H7 (cell line): ENCODE measurements at regions not wholly inside any gene's neighbourhood (a gene's known extent, or its start where the extent isn't known, plus 50 kb on each side); places are given as distances from the start of the nearest gene placed in this dataset.

ENCODE experiments used
- DNase-seq: peaks from one replicate; pipeline ENCODE4 v3.0.0; 2012
- H3K27me3 ChIP-seq: 2 replicates; pipeline ENCODE4 v1.6.0; 2011; ENCODE audit warnings: mild to moderate bottlenecking, low read length; ENCODE audit not compliant: control insufficient read depth, insufficient read depth
- H3K36me3 ChIP-seq: replicated peaks from 2 replicates; pipeline ENCODE4 v1.5.1; 2011; ENCODE audit warnings: low read length; ENCODE audit not compliant: control insufficient read depth, insufficient read depth
- H3K4me3 ChIP-seq: 2 replicates; pipeline ENCODE4 v1.5.1; 2011; ENCODE audit warnings: low read depth, mild to moderate bottlenecking, control low read depth, low read length, moderate library complexity; ENCODE audit not compliant: insufficient read depth

DNA sequence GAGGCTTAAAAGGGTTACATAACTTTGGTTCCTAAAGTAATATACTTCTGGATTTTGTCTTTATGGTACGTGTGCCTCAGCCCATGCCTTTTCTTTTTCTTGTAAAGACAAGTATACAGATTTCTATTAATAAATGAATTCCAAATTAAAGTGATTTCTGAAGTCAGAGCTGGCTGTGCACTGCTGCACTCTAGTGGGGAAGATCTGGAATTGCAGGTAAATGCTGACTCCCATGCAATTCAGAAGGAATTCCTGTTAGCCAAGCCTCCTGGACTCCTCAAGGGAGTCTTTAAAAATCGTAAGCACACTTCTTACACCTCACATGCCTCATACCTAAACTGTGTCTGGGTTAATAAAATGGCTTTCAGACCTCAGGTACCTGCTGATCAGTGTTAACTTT, 118.4 kb upstream of the SLC7A1 start:
- Histone ChIP-seq H3K27me3 (no peaks in the 10 kb centered on the region), H3K4me3 (no peak overlapping the region), H3K36me3 (no peaks in the 10 kb centered on the region)
- DNase-seq: peak; percentile 52

DNA sequence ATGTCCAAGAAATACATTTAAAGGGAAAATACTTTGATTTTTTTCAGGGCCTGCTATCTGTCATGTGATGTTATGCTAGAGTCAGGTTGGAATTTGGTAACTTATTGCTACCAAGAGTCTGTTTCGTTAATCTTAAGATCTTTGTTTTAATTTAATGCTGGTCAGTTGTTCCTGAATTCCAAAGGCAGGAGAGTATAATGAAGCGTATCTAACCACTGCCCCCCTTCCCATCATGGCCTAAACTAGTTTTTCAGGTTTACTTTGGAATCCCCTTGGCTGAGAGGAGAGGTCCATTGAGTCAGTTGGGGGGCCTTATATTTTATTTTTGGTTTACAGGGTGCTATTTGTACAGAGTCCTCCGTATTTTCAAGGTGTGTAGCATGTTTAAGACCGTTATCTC, 116.3 kb upstream of the SLC7A1 start:
- Histone ChIP-seq H3K27me3 (no peaks in the 10 kb centered on the region), H3K36me3 (no peaks in the 10 kb centered on the region), H3K4me3 (no peak overlapping the region)
- no peak for DNase-seq

DNA sequence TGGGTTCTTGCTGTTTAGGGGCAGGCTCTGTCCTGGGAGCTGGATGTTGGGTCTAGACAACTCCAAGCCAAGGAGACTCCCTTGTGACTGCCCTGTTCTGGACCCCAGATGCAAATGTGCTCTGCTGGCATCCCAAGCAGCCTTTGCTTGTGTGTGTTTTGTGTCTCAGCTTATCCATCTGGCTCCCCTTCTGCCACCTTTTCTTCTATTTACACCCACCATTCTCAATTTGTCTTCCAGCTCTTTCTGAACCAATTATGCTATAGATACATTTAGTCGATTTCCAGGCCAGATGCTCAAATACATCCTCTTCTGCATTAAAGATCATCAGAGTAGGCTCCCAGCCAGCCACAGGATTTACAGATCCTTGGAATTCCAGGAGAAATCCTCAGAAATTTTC, 115.0 kb upstream of the SLC7A1 start:
- no peak overlapping the region for H3K4me3 ChIP-seq
- no peaks in the 10 kb centered on the region for H3K36me3 ChIP-seq
- H3K27me3 ChIP-seq: no peaks in the 10 kb centered on the region
- no peak for DNase-seq

DNA sequence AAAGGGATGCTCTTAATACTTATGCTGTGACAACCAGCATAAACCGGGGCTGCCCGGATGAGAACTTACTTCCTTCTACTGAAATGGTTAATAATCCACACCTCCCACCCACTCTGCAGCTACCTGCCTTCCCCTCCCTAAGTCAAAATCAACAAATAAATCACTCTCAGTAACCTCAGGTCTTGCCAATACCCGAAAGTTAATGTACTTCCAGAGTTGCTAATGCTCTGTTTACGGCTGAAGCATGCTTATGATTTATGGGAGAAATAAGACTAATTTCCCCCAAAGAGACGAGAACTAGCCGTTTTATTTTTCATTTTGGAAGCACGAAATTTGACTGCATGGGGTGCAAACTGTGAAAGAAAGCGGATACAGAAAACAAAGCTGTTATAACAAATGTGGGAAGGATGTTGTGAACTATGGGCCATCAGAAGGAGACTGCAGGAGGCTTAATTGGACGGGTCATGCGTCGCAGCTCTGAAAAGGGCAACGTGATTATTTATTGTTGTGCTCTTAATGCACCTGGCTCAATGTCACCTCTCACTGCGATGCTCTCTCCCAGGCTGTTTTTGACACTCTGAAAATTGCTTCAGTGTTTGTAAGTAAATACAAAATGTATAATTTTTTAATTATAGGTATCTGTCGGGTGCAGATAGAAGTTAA, 114.0 kb upstream of the SLC7A1 start:
- Histone ChIP-seq H3K36me3 (no peaks in the 10 kb centered on the region), H3K27me3 (no peaks in the 10 kb centered on the region), H3K4me3 (no peak overlapping the region)
- no peak for DNase-seq

DNA sequence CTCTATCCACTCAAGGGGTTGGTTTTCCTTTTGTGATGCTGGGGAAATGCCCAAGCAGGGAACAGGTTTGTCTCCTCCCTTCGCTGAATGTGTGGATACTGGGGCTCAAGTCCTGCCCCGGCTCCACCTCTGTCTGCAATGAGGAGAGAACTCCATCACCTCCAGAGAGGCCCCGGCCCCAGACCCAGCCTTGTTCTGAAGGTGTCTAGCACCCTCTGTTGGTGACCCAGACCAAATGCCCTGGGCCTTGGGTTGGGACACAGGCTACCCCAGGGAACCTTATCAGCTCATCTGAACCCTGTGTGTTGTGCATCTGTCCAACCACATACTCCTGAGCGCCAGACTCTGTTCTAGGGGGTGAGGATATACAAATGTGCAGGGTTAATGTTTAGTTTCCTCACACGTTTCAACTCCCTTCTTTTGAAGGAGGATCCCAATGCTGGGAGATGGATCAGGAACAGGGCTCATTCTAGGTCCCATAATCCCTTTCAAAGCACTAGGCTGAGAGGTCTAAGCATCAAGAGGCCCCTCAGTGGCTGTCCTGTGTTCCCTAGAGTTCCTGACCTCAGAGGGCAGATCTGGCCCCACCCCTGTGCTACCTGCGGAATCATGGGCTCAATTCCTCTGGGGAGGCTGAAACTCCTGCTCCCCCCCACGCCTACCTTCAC, 112.5 kb upstream of the SLC7A1 start:
- Histone ChIP-seq H3K4me3 (no peak overlapping the region), H3K36me3 (no peaks in the 10 kb centered on the region), H3K27me3 (no peaks in the 10 kb centered on the region)
- peak; percentile 71 for DNase-seq

DNA sequence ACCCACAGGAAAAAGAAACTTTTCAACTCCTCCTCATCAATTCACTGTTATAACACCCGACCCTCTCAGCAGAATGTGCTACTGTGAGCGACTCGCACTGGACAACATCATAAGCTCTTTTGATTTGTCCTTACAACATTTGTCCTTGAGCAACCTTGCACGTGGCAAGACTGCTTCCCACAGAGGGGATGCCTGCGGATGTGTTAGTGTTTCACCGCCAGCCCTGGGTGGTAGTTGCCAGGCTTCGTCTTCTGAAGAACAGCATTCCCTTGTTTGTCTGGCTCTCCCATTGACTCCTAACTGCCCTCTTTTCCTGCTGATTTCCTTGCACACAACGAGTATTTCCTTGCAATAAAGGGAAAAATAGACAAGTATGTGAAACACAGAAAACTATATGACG, 111.4 kb upstream of the SLC7A1 start:
- DNase-seq: no peak
- H3K4me3 ChIP-seq: no peak overlapping the region
- H3K36me3 ChIP-seq: no peaks in the 10 kb centered on the region
- H3K27me3 ChIP-seq: no peaks in the 10 kb centered on the region

DNA sequence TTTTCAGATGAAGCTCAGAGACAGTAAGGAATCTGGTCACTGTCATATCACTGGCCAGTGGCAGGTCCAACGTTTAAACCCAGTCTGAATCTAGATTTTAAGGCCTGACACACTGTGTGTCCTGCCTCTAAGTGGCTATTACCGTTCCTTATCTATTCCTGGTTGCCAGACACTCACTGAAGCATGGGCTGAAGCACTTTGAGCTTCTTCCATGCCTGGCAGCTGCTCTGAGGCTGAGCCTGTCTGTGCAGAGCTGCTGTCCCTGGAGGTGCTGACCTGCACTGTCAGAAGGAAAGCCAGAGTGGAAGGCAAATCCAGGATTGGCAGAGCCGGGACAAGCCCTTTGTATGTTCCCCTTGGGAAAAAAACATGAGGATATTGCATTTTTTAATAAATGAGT, 109.2 kb upstream of the SLC7A1 start:
- DNase-seq: no peak
- Histone ChIP-seq H3K36me3 (no peaks in the 10 kb centered on the region), H3K4me3 (no peak overlapping the region), H3K27me3 (no peaks in the 10 kb centered on the region)

DNA sequence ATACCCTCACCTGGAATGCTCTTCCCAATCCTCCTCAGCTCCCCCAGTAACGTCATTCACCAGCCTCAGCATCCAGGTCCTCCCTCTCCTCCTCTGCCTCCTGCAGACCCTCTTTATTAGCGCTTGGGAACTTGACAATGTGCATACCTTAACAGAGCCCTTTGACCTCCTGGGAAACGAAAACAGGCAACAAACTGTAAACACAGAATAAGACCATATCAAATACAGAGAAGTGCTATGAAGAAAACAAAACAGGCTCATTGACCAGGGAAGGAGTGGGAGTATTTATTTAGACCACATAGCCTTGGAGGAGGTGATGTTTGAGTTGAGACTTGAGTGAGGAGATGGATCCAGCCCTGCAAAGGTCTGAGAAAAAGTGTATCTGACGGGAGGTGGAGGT, 107.9 kb upstream of the SLC7A1 start:
- H3K4me3 ChIP-seq: no peak overlapping the region
- no peak for DNase-seq
- no peaks in the 10 kb centered on the region for H3K27me3 ChIP-seq
- H3K36me3 ChIP-seq: no peaks in the 10 kb centered on the region

DNA sequence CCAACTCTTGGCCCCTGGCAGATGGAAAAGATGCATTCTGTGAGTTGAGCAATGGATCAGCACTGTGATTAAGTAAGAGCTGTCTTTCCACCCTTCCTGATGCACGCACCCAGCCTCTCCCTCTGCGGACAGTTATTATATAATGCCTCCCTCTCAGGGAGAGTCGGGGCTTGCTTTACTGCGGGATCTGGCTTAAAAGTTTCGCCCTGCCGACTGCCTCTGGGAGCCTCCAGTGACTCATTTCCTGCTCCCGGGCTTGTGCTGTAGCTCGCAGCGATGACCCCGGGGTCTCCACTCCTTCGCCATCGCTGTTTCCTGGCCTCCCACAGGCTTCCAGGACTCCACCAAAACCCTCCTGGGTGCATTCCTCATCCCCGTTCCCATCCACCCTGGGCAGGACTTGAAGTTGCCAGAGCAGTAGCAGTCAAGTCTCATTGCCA, 107.4 kb upstream of the SLC7A1 start:
- H3K27me3 ChIP-seq: no peaks in the 10 kb centered on the region
- DNase-seq: no peak
- H3K4me3 ChIP-seq: no peak overlapping the region
- H3K36me3 ChIP-seq: no peaks in the 10 kb centered on the region

DNA sequence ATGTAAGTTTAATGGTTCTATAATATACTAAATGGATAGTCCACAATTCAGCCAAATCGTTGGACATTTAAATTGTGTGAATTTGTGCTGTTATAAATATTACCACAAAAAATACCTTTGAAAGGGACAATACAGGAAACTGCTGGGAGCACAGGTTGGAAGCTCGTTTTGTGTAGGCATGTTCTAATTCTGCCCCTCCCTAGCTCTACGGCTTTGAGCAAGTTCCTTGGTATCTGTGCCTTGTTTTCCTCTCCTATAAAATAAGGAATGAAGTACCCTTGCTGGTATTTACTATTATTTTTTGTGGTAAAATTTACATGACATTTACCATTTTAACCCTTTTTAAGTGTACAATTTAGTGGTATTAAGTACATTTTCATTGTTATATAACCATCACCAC, 102.6 kb upstream of the SLC7A1 start:
- H3K27me3 ChIP-seq: no peaks in the 10 kb centered on the region
- H3K36me3 ChIP-seq: no peaks in the 10 kb centered on the region
- no peak for DNase-seq
- H3K4me3 ChIP-seq: no peak overlapping the region

DNA sequence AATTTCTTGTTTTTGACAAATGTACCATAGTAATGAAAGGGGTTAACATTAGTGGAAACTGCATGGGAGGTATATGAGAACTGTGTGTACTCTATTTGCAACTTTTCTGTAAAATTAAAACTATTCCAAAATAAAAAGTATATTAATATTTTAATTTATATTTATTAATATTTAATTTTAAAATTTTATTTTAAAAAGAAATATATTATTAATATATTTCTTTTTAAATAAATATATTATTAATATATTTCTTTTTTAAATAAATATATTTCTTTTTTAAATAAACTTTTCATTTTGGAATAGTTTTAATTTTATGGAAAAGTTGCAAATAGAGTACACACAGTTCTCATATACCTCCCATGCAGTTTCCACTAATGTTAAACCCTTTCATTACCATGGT, 101.1 kb upstream of the SLC7A1 start:
- no peaks in the 10 kb centered on the region for H3K27me3 ChIP-seq

DNA sequence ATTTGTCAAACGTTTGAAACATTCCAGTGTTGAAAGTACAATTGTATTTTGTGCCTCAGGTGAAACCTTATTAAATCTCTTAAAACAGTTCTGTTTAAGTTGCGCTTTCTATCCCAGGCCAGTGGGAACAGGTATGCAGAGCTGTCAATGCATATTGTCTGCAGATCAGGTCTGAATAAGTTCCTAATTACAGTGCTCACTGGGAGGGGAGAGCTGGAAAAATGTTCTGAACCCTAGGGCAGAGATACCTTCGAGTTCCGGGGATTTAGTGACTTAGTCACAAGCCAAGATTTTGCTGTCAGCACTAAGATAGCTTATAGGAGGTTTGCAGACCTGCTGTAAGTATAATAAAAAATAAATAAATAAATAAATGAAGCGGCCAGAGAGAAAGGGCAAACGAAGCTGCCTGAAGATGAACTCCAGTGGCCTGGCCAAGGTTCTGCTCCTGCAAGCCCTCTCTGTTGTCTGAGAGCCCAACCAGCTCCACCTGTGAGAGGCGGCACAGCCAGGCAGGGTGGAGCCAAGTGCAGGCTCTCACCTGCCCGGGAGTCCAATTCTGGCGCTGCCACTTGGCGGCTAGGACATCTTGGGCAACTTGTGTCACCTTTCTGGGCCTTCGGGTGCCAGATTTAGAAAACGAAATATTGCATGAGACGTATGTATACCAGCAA, 97.9 kb upstream of the SLC7A1 start:
- Histone ChIP-seq H3K36me3 (no peaks in the 10 kb centered on the region), H3K27me3 (no peaks in the 10 kb centered on the region), H3K4me3 (no peak overlapping the region)
- DNase-seq: no peak

More for the DNA sequence above, 101.1 kb upstream of the SLC7A1 start:
- no peak for DNase-seq
- Histone ChIP-seq H3K4me3 (no peak overlapping the region), H3K36me3 (no peaks in the 10 kb centered on the region)

DNA sequence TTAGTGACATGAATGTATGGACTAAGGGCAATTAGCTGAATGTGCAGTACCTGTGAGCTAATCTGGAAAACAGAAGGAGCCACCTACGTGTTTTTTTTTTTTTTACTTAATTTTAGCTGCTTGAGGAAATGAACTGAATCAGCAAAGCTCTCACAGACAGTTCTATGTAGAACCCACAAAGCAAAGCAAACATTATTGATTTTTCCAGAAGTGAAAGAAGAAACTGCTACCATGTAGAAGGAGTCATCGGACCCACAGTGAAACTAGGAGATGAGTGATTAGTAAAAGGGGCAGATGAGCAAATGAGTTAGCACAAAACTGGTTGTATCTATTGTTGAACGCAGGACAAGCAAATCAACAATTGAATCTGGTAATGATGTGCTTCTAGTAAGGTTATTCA, 94.1 kb upstream of the SLC7A1 start:
- no peaks in the 10 kb centered on the region for H3K36me3 ChIP-seq
- H3K27me3 ChIP-seq: no peaks in the 10 kb centered on the region
- no peak for DNase-seq
- no peak overlapping the region for H3K4me3 ChIP-seq

DNA sequence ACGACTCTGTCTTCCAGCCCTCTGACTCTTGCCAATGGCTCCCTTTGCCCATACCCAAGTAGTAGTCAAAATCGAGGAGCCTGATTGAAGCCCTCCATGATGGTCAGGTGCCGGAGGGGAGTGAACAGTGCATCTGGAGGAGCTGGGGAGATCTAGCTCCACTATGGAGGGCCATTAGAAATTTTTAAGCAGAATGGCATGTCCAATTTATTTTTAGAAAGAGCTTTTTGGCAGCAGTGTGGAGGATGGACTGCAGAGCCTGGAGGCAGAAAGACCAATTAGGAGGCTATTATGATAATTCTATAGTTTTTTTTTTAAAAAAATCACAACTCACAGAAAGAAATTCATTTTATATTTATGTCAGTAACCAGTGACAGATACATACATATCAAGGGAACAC, 92.7 kb upstream of the SLC7A1 start:
- Histone ChIP-seq H3K36me3 (no peaks in the 10 kb centered on the region), H3K27me3 (no peaks in the 10 kb centered on the region), H3K4me3 (no peak overlapping the region)
- no peak for DNase-seq

DNA sequence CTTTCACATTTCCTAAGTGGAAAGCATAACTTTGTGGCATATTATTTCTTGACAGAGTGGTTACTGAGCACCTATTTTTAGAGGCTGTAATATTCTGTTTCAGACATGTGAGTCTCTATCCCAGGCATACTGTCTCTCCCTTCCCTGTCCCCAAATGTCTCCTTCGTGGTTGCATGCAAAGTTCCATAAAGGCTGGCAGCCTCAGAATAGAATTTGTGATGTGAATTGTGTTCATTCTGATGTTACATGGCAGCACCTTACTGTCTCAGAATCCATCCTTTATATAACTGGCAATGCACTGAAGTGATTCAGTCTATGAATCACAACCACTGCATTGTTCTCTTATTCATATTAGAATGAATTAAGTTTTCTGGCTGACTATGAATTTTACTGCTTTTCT, 89.0 kb upstream of the SLC7A1 start:
- H3K27me3 ChIP-seq: no peaks in the 10 kb centered on the region
- DNase-seq: no peak
- H3K4me3 ChIP-seq: no peak overlapping the region
- no peaks in the 10 kb centered on the region for H3K36me3 ChIP-seq
